ENCODE measurements at regions not wholly inside any gene's neighbourhood (a gene's known extent, or its start where the extent isn't known, plus 50 kb on each side); places are given as distances from the start of the nearest gene placed in this dataset.
"Not testable (repeated sequence)": the region's sequence is repeated elsewhere in the genome, so short reads cannot be mapped to it uniquely, and the experiment has no call there.

DNA sequence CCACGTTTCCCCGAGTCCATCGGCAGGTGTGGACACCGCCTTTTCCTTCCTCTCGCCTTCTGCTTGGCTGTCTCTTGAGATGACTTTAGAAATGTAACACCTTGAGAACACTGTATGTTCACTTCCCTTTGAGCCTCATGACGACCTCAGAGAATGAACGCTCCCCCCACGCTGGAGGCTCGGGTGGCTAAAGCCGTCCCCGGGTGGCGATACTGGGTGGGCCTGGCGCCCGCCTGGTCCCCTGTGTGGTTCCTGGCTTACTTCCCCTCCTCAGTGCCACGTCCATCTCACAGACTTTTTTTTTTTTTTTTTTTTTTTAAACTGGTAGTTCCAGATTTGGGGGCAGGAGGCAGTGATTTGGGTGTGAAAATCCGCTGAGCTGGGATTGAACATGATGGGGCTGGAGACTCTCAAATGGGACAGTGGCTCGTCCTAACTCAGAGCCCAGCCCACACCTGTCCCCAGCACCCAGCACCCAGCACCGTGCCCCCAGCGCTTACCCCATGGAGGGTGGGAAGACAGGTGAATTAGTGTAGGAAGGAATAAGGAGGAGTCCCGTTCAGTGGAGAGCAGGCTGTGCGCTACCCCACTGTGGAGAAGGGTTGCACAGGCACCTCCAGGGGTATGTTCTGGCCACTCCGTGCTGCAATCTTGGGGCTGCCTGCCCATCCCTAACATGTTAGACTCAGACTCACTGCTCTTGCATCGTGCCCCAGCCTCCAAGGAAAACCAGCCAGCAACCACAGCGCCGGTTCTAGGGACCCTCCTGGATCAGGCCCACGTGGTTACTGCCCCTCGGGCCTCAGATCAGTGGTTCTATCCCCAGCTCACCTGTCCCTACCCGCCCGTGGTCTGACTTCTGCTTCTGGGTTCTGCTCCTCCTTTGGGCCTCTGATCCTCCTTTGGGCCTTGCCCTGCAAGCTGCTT is 174.0 kb downstream of the ASB1 start:
- DNase-seq = no peak

- DNase-seq = no peak
Measured at GRCh38 chr2:238601433-238602222, 174.9 kb downstream of the ASB1 start.

DNA sequence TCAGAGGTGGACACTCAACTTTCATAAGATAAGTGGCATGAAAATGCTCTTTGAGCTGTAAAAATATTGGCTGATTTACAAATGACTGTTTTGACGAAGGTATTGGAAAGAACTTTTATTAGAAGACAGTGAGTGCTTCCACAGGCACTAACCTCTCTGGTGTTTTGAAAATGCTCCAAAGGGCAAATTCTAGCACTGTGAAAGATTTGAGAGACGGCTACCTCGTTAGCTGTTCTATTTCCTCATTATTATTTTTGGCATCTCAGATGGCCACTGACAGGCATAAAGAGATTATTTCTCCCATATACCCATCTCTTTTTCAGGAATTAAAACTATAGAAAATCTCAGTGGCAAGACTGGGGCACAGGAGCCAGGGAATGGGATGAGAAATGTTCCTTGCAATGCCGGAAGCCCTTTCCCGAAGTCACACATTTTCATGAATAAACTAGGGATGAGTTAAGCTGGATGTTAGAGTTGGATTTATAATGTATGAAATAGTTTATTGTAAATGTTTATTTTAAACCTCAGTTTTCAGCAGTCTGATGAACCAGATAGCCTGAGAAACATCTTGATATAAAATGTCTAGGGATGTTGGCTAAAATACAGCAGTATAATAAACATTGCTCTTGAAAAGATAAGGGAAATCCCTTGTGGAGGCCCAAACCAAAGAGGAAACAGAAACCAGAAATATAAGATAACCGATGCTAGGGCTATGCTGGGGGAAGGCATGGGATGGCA is 175.7 kb downstream of the ASB1 start:
- DNase-seq = no peak

DNA sequence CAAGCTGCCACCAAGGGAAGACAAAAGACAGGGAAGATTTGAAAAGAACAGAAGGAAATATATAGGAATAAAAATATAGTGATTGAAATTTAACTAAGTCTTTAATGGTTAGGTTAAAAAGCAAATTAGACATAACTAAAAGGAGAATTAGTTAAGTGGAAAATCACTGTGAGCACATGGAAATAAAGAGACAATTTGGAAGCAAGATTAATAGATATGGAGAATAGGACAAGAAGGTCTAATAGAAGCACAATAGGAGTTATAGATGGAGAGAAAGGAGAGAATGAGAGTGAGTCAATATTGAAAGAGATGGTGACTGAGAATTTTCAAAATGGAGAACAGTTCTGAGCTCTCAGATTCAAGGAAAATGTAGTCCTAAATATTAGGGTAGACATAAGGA is 176.9 kb downstream of the ASB1 start:
- DNase-seq = no peak

- DNase-seq = no peak
Measured at GRCh38 chr2:238606311-238606710, 179.6 kb downstream of the ASB1 start.

DNA sequence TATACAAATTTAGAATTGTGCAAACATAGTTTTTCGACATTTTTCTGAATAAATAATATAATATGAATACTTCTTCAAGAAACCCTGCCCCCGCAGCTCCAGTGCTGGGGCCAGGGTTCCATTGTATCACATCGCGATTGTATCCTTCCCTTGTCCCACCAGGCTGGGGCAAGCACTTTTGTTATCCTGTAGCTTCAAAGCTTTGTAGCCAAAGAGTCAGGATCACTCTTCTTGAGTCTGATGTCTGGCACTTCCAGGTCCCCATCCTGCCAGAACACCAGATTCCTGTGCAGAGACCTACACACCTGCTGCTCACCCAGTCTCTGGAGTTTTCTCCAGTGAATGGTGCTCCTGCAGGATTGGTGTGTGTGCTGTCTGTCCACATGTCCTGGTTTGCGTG is 186.9 kb downstream of the ASB1 start:
- no peak for DNase-seq

GRCh38 chr2:238614376-238614775 is 187.6 kb downstream of the ASB1 start:
- DNase-seq = no peak

GRCh38 chr2:238615187-238615586 is 188.5 kb downstream of the ASB1 start:
- no peak for DNase-seq

- no peak for DNase-seq
Measured at GRCh38 chr2:238616681-238617080, 190.0 kb downstream of the ASB1 start.

- DNase-seq = not testable (repeated sequence)
Measured at GRCh38 chr2:238618494-238619283, 192.0 kb downstream of the ASB1 start.

- no peak for DNase-seq
Measured at GRCh38 chr2:238627899-238628298, 201.2 kb downstream of the ASB1 start.

GRCh38 chr2:238629064-238629463 is 202.3 kb downstream of the ASB1 start:
- no peak for DNase-seq

DNA sequence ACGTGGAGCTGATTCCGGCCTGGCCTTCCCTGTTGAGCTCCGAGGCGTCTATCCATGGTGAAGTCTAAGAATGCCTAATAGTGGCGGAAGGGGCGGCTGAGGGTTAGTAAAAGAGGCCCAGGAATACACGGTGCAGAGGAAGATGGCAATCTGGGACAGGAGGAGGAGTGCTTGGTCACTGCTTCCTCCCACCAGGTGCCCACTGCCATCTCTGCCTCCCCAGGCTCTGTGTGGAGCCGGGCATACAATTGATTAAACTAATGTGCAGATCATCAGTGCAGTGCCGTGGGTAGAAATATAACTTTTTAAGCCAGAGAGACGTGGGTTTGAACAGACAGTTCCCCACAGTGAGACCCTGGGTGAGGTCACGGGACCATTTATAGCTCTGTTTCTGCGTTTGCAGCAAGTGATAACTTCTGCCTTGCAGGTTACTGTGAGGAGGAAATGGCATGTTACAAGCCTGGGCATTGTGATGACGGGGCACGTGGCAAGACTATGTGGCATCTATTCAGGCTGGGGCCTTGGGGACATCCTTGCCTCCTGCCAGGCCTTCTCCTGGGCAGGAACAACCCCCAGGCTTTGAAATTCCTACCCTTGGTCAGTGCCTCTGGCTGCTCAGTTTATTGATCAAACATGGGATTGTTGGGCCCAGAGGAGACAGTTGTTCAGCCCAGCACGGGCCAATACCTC is 204.9 kb downstream of the ASB1 start:
- no peak for DNase-seq

- DNase-seq = no peak
Measured at GRCh38 chr2:238632181-238633060, 205.7 kb downstream of the ASB1 start.

DNA sequence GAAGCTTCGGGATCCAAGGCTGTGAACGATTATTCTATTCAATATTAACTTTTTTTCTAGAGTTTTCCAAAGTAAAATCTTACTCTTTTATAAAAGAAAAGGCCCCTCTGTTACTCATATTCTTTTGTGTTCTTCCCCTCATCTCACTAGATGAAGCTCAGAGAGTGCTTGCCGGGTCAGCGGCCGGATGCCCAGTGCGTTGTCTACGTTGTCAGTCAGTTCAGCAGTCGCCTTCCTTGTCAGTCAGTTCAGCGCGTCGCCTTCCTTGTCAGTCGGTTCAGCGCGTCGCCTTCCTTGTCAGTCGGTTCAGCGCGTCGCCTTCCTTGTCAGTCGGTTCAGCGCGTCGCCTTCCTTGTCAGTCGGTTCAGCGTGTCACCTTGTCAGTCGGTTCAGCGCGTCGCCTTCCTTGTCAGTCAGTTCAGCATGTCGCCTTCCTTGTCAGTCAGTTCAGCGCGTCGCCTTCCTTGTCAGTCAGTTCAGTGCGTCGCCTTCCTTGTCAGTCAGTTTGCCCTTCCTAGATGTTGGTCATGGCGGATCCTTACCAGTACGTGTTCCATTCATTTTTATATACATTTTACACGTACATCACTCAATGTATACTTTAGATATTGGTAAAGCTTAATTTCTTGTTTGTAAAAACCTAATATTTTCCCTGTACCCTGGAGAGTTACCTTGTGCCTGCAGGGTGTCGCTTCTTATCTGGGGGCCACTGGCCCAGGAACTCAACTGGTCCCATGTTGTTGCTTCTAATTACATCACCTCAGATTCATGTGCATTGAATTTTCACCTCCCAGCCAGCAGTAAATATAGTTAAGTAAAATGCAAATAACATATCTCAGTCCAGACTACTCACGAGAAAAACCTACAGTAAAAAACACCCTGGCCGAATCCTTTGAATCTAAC is 206.9 kb downstream of the ASB1 start:
- no peak for DNase-seq

DNA sequence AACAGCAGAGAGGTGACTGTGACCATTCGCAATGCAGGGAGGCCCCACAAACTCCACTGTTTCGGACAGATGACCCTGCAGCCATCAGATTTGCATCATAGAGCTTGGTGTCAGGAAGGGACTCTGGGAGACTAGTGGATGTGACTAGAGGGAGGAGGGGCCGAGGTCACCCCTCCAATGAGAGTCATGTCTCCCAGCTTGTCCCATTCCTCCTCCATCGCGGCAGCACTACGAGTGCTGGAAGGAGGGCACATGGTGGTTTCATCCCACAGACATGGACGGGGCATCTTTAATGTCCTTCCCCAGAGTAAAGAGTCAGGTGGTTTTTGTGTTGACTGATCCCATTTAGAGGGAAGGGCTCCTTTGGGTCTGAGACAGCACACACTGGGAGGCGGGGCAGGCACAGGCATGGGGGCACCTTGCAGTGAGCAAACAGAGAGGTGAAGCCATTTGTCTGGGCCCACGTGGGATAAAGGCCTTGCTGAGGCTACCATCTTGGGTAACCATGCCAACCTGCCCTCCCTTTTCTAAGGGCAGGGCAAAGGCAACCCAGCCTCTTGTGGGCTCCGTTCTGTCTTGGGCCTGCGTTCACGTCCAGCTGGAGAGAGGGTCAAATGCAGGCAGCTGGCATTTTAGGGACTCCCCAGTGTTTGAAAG is 208.1 kb downstream of the ASB1 start:
- DNase-seq = no peak

DNA sequence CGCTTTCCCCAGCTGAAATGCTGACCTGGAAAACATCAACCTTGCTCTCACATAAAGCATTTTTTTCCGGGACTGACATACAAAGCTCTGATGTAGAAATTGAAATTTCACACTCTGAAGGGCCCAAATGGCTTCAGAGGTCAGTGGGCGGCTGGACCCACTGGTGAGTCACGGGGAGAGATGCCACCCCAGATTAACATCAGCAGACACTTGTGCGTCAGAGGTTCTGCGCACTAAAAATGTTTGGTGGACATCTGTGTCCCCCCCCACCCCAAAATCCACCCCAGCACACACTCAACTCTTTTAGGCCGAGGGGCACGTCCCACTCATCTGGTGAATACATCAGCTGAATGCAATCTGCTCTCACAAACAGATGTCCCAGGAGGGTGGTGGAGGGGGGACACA is 208.9 kb downstream of the ASB1 start:
- no peak for DNase-seq

DNA sequence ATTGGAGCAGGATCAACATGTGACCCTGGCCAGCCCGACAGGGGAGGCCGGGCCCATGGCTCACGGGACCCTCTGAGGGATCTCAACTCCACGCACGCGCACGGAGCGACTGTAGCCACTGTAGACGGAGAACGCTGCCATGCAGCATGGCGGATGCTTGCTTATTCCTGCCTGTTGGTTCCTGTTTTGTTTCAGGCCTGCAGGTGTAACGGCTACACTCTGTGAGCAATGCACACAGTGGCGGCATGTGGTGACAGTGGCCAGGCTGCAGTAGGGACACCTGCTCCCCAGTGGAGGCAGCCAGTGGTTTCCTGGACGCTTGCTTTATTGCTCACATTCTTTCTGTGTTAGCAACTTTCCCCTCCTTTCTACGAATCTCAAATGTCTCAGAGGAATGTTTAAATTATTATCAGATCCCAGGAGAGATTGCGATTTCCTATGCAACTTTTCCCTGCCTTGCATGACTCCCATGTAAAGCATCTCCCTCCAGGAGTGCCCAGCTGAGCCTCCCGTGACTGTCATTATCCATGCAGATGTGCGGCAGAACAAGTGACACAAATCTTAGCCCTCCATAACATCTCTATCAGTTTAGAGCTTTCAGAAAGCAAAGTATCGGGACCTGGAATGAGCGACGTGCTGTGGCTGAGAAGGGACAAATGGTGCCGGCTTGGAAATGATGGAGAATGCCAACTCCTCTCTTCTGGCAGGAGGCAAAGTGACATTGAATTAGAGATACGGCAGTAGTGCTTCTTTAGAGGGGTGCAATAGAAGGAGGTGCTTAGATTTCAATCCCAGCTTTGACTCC is 209.7 kb downstream of the ASB1 start:
- no peak for DNase-seq
